ENCODE measurements at regions not wholly inside any gene's neighbourhood (a gene's known extent, or its start where the extent isn't known, plus 50 kb on each side); places are given as distances from the start of the nearest gene placed in this dataset.

- no peaks in the 10 kb centered on the region for H3K9me3 Mint-ChIP-seq
- H3K36me3 Mint-ChIP-seq = no peaks in the 10 kb centered on the region
- H3K27ac ChIP-seq (ENCODE audit: low read length) = no peak overlapping the region
- ChIA-PET POLR2A (no interaction called here), CTCF (interaction anchor here in 1 of 2 donors (0.6 kb wide), 1 partner anchor 141 kb away, joined by 3 read pairs; no protein-coding TSS in a partner anchor)
- no peak for ATAC-seq (replicated peaks in 1 of 4)
- H3K27ac Mint-ChIP-seq = no peak overlapping the region
- H3K36me3 ChIP-seq (ENCODE audit: control insufficient read depth in 2 of 2, extremely low read depth in 1 of 2, insufficient read depth in 1 of 2, low read length in 1 of 2) = no peaks in the 10 kb centered on the region
- H3K9me3 ChIP-seq = no peaks in the 10 kb centered on the region
- H3K4me3 ChIP-seq (ENCODE audit: control insufficient read depth in 1 of 2, extremely low read depth in 1 of 2, low read length in 1 of 2) = no peak overlapping the region
- H3K4me3 Mint-ChIP-seq = no peak overlapping the region
- no peaks in the 10 kb centered on the region for H3K4me1 Mint-ChIP-seq
- H3K4me1 ChIP-seq (ENCODE audit: control insufficient read depth in 1 of 2, extremely low read depth in 1 of 2, insufficient read depth in 2 of 2, low read length in 2 of 2) = no peaks in the 10 kb centered on the region
- DNase-seq = no peak
- peaks cover 0 to 16% of the 10 kb centered on the region in 2 experiments for H3K27me3 ChIP-seq (replicated peaks in 1 of 2; ENCODE audit: control insufficient read depth in 2 of 2, extremely low read depth in 1 of 2, insufficient read depth in 2 of 2, low read length in 1 of 2)
- 87% methylated on average over 6 of the region's 6 CpGs for WGBS (ENCODE audit: insufficient coverage)
- peaks cover 4 to 6% of the 10 kb centered on the region in 2 donors for H3K27me3 Mint-ChIP-seq
Measured at GRCh38 chr13:24086642-24087041, 73.9 kb upstream of the SPATA13 start.

- no peaks in the 10 kb centered on the region for H3K4me1 ChIP-seq (ENCODE audit: control insufficient read depth in 1 of 2, extremely low read depth in 1 of 2, insufficient read depth in 2 of 2, low read length in 2 of 2)
- H3K36me3 ChIP-seq (ENCODE audit: control insufficient read depth in 2 of 2, extremely low read depth in 1 of 2, insufficient read depth in 1 of 2, low read length in 1 of 2) = no peaks in the 10 kb centered on the region
- no peaks in the 10 kb centered on the region for H3K36me3 Mint-ChIP-seq
- H3K27ac ChIP-seq (ENCODE audit: low read length) = no peak overlapping the region
- DNase-seq = no peak
- H3K9me3 ChIP-seq = no peaks in the 10 kb centered on the region
- no peaks in the 10 kb centered on the region for H3K9me3 Mint-ChIP-seq
- peaks cover 4 to 6% of the 10 kb centered on the region in 2 donors for H3K27me3 Mint-ChIP-seq
- no peak for ATAC-seq (replicated peaks in 1 of 4)
- ChIA-PET POLR2A (no interaction called here), CTCF (no interaction called here)
- peaks cover 0 to 16% of the 10 kb centered on the region in 2 experiments for H3K27me3 ChIP-seq (replicated peaks in 1 of 2; ENCODE audit: control insufficient read depth in 2 of 2, extremely low read depth in 1 of 2, insufficient read depth in 2 of 2, low read length in 1 of 2)
- no peaks in the 10 kb centered on the region for H3K4me1 Mint-ChIP-seq
- no peak overlapping the region for H3K27ac Mint-ChIP-seq
- no peak overlapping the region for H3K4me3 ChIP-seq (ENCODE audit: control insufficient read depth in 1 of 2, extremely low read depth in 1 of 2, low read length in 1 of 2)
- H3K4me3 Mint-ChIP-seq = no peak overlapping the region
- WGBS (ENCODE audit: insufficient coverage) = 70% methylated on average over 5 of the region's 7 CpGs
Measured at GRCh38 chr13:24087605-24088225, 72.8 kb upstream of the SPATA13 start.

- Mint-ChIP-seq H3K36me3 (no peaks in the 10 kb centered on the region), H3K27ac (no peak overlapping the region), H3K4me1 (no peaks in the 10 kb centered on the region), H3K27me3 (peaks cover 4 to 6% of the 10 kb centered on the region in 2 donors), H3K4me3 (no peak overlapping the region), H3K9me3 (no peaks in the 10 kb centered on the region)
- Histone ChIP-seq H3K4me1 (ENCODE audit: control insufficient read depth in 1 of 2, extremely low read depth in 1 of 2, insufficient read depth in 2 of 2, low read length in 2 of 2) (no peaks in the 10 kb centered on the region), H3K27ac (ENCODE audit: low read length) (no peak overlapping the region), H3K27me3 (replicated peaks in 1 of 2; ENCODE audit: control insufficient read depth in 2 of 2, extremely low read depth in 1 of 2, insufficient read depth in 2 of 2, low read length in 1 of 2) (peaks cover 0 to 10% of the 10 kb centered on the region in 2 experiments), H3K4me3 (ENCODE audit: control insufficient read depth in 1 of 2, extremely low read depth in 1 of 2, low read length in 1 of 2) (no peak overlapping the region), H3K36me3 (ENCODE audit: control insufficient read depth in 2 of 2, extremely low read depth in 1 of 2, insufficient read depth in 1 of 2, low read length in 1 of 2) (no peaks in the 10 kb centered on the region), H3K9me3 (no peaks in the 10 kb centered on the region)
- no peak for DNase-seq
- ChIA-PET POLR2A (no interaction called here), CTCF (no interaction called here)
- ATAC-seq (replicated peaks in 1 of 4) = no peak
- 100% methylated on average over 1 of the region's 1 CpG for WGBS (ENCODE audit: insufficient coverage)
Measured at GRCh38 chr13:24090049-24090448, 70.5 kb upstream of the SPATA13 start.

GRCh38 chr13:24091080-24091479, 69.4 kb upstream of the SPATA13 start:
- no peak for ATAC-seq (replicated peaks in 1 of 4)
- WGBS (ENCODE audit: insufficient coverage) = 96% methylated on average over 3 of the region's 4 CpGs
- peaks cover 0 to 6% of the 10 kb centered on the region in 2 donors for H3K27me3 Mint-ChIP-seq

GRCh38 chr13:24092108-24092507, 68.4 kb upstream of the SPATA13 start:
- Mint-ChIP-seq H3K4me3 (no peak overlapping the region), H3K27me3 (no peaks in the 10 kb centered on the region), H3K27ac (no peak overlapping the region), H3K9me3 (no peaks in the 10 kb centered on the region), H3K4me1 (peaks cover 7 to 8% (median 7%) of the 10 kb centered on the region in 3 donors), H3K36me3 (no peaks in the 10 kb centered on the region)
- Histone ChIP-seq H3K4me3 (ENCODE audit: control insufficient read depth in 1 of 2, extremely low read depth in 1 of 2, low read length in 1 of 2) (no peak overlapping the region), H3K27ac (ENCODE audit: low read length) (no peak overlapping the region), H3K9me3 (no peaks in the 10 kb centered on the region), H3K27me3 (replicated peaks in 1 of 2; ENCODE audit: control insufficient read depth in 2 of 2, extremely low read depth in 1 of 2, insufficient read depth in 2 of 2, low read length in 1 of 2) (peaks cover 0 to under 1% of the 10 kb centered on the region in 2 experiments), H3K36me3 (ENCODE audit: control insufficient read depth in 2 of 2, extremely low read depth in 1 of 2, insufficient read depth in 1 of 2, low read length in 1 of 2) (no peaks in the 10 kb centered on the region), H3K4me1 (ENCODE audit: control insufficient read depth in 1 of 2, extremely low read depth in 1 of 2, insufficient read depth in 2 of 2, low read length in 2 of 2) (peaks cover 5 to 6% of the 10 kb centered on the region in 2 experiments)
- DNase-seq (no peak), ATAC-seq (replicated peaks in 1 of 4) (no peak)
- no CpG with 5 or more reads among the region's 1 CpG for WGBS (ENCODE audit: insufficient coverage)
- CTCF ChIA-PET = no interaction called here
- POLR2A ChIA-PET = no interaction called here

More at GRCh38 chr13:24091080-24091479, 69.4 kb upstream of the SPATA13 start:
- no peaks in the 10 kb centered on the region for H3K4me1 Mint-ChIP-seq
- ChIA-PET CTCF (interaction anchor here in 1 of 2 donors (0.5 to 0.6 kb wide), 2 partner anchors 81 to 218 kb away, joined by 3 read pairs; no protein-coding TSS in a partner anchor), POLR2A (no interaction called here)
- no peak overlapping the region for H3K27ac Mint-ChIP-seq
- DNase-seq = no peak
- H3K36me3 Mint-ChIP-seq = no peaks in the 10 kb centered on the region
- H3K27ac ChIP-seq (ENCODE audit: low read length) = no peak overlapping the region
- H3K4me1 ChIP-seq (ENCODE audit: control insufficient read depth in 1 of 2, extremely low read depth in 1 of 2, insufficient read depth in 2 of 2, low read length in 2 of 2) = no peaks in the 10 kb centered on the region
- H3K9me3 ChIP-seq = no peaks in the 10 kb centered on the region
- H3K27me3 ChIP-seq (replicated peaks in 1 of 2; ENCODE audit: control insufficient read depth in 2 of 2, extremely low read depth in 1 of 2, insufficient read depth in 2 of 2, low read length in 1 of 2) = peaks cover 0 to 6% of the 10 kb centered on the region in 2 experiments
- H3K4me3 ChIP-seq (ENCODE audit: control insufficient read depth in 1 of 2, extremely low read depth in 1 of 2, low read length in 1 of 2) = no peak overlapping the region
- H3K36me3 ChIP-seq (ENCODE audit: control insufficient read depth in 2 of 2, extremely low read depth in 1 of 2, insufficient read depth in 1 of 2, low read length in 1 of 2) = no peaks in the 10 kb centered on the region
- no peaks in the 10 kb centered on the region for H3K9me3 Mint-ChIP-seq
- no peak overlapping the region for H3K4me3 Mint-ChIP-seq

GRCh38 chr13:24093047-24093446, 67.5 kb upstream of the SPATA13 start:
- no peak for ATAC-seq (replicated peaks in 1 of 4)
- WGBS (ENCODE audit: insufficient coverage) = no CpG with 5 or more reads among the region's 3 CpGs
- no peaks in the 10 kb centered on the region for H3K36me3 ChIP-seq (ENCODE audit: control insufficient read depth in 2 of 2, extremely low read depth in 1 of 2, insufficient read depth in 1 of 2, low read length in 1 of 2)
- H3K27me3 ChIP-seq (replicated peaks in 1 of 2; ENCODE audit: control insufficient read depth in 2 of 2, extremely low read depth in 1 of 2, insufficient read depth in 2 of 2, low read length in 1 of 2) = no peaks in the 10 kb centered on the region
- no peak overlapping the region for H3K4me3 ChIP-seq (ENCODE audit: control insufficient read depth in 1 of 2, extremely low read depth in 1 of 2, low read length in 1 of 2)
- Mint-ChIP-seq H3K4me1 (peaks cover 16 to 18% (median 17%) of the 10 kb centered on the region in 3 donors), H3K27ac (no peak overlapping the region), H3K27me3 (no peaks in the 10 kb centered on the region), H3K36me3 (no peaks in the 10 kb centered on the region), H3K9me3 (no peaks in the 10 kb centered on the region), H3K4me3 (no peak overlapping the region)
- no peaks in the 10 kb centered on the region for H3K9me3 ChIP-seq
- POLR2A ChIA-PET = no interaction called here
- no peak for DNase-seq
- peaks cover 11 to 14% of the 10 kb centered on the region in 2 experiments for H3K4me1 ChIP-seq (ENCODE audit: control insufficient read depth in 1 of 2, extremely low read depth in 1 of 2, insufficient read depth in 2 of 2, low read length in 2 of 2)
- H3K27ac ChIP-seq (ENCODE audit: low read length) = no peak overlapping the region
- CTCF ChIA-PET = no interaction called here
